SK-N-SH (cell line): ENCODE measurements at regions not wholly inside any gene's neighbourhood (a gene's known extent, or its start where the extent isn't known, plus 50 kb on each side); places are given as distances from the start of the nearest gene placed in this dataset.

Experiments used
- CTCF ChIA-PET: fragments of 300-600, 350-600 bp; formaldehyde crosslinking; extraction: SDS; loops from one replicate; lab custom pipeline; 2021; lab: Yijun Ruan, JAX
- POLR2A ChIA-PET: fragments of 350-600 bp; sonication (Branson Sonifier 250); formaldehyde crosslinking; extraction: SDS; loops from one replicate; lab custom pipeline; 2020; ENCODE audit warnings: antibody characterized with exemption, inconsistent platforms; lab: Yijun Ruan, JAX
- DNase-seq: peaks from one replicate; pipeline ENCODE4 v3.0.0; 2012
- H2AFZ ChIP-seq: fragments of 200-600 bp; sonication (generic); 2 replicates; pipeline ENCODE4 v1.8.1; 2016; ENCODE audit warnings: antibody characterized with exemption, mild to moderate bottlenecking, low read depth
- H3F3A ChIP-seq: fragments of 200-600 bp; sonication (generic); replicated peaks from 2 replicates; pipeline ENCODE3; 2016; ENCODE audit warnings: antibody characterized with exemption, mild to moderate bottlenecking; ENCODE audit not compliant: insufficient read depth
- H3K27ac ChIP-seq, 2 experiments: fragments of 200-500 bp in 1 of 2; fragments of 200-600 bp in 1 of 2; sonication (Bioruptor generic) in 1 of 2; sonication (generic), shearing (Covaris generic) in 1 of 2; 2 replicates each; pipeline versions ENCODE4 v1.5.1 to v1.6.1; 2014 to 2016; ENCODE audit warnings: low read depth in 2 of 2, inconsistent platforms in 1 of 2, low read length in 1 of 2, mild to moderate bottlenecking in 1 of 2, mixed read lengths in 1 of 2
- H3K27me3 ChIP-seq: fragments of 200-600 bp; sonication (generic), shearing (Covaris generic); 2 replicates; pipeline ENCODE4 v1.6.1; 2016; ENCODE audit warnings: mixed run types; ENCODE audit not compliant: insufficient read depth
- H3K36me3 ChIP-seq, 2 experiments: fragments of 200-500 bp in 1 of 2; fragments of 200-600 bp in 1 of 2; sonication (Bioruptor generic) in 1 of 2; sonication (generic) in 1 of 2; replicated peaks in 1 of 2; 2 replicates each; pipeline versions ENCODE3 to v1.5.1; 2014 to 2016; ENCODE audit warnings: low read length in 1 of 2, mild to moderate bottlenecking in 1 of 2; ENCODE audit not compliant: insufficient read depth in 2 of 2, control insufficient read depth in 1 of 2
- H3K4me1 ChIP-seq, 2 experiments: fragments of 200-500 bp in 1 of 2; fragments of 200-600 bp in 1 of 2; sonication (Bioruptor generic) in 1 of 2; sonication (generic), shearing (Covaris generic) in 1 of 2; 2 replicates each; pipeline versions ENCODE4 v1.5.1 to v1.6.1; 2014 to 2016; ENCODE audit warnings: low read depth in 1 of 2, low read length in 1 of 2, mixed run types in 1 of 2; ENCODE audit not compliant: insufficient read depth in 2 of 2, control insufficient read depth in 1 of 2
- H3K4me2 ChIP-seq: fragments of 200-600 bp; sonication (generic), shearing (Covaris generic); 2 replicates; pipeline ENCODE4 v1.6.1; 2017; ENCODE audit warnings: mixed run types
- H3K4me3 ChIP-seq, 2 experiments: fragments of 200-500 bp in 1 of 2; fragments of 200-600 bp in 1 of 2; sonication (Bioruptor generic) in 1 of 2; sonication (generic), shearing (Covaris generic) in 1 of 2; 2 replicates each; pipeline versions ENCODE4 v1.5.1 to v1.8.1; 2014 to 2016; ENCODE audit warnings: low read depth in 2 of 2, inconsistent platforms in 1 of 2, low read length in 1 of 2, mild to moderate bottlenecking in 1 of 2, mixed read lengths in 1 of 2, moderate library complexity in 1 of 2
- H3K79me2 ChIP-seq: fragments of 200-600 bp; sonication (generic); 2 replicates; pipeline ENCODE4 v1.8.1; 2017; ENCODE audit warnings: mild to moderate bottlenecking; ENCODE audit not compliant: insufficient read depth
- H3K9ac ChIP-seq: fragments of 200-600 bp; sonication (generic); 2 replicates; pipeline ENCODE4 v1.6.1; 2017; ENCODE audit warnings: mixed run types
- H3K9me2 ChIP-seq: fragments of 200-600 bp; sonication (generic); 2 replicates; pipeline ENCODE4 v1.6.1; 2017; ENCODE audit warnings: mixed run types
- H3K9me3 ChIP-seq: fragments of 200-600 bp; sonication (generic); 2 replicates; pipeline ENCODE4 v1.6.1; 2017; ENCODE audit warnings: mixed run types, mild to moderate bottlenecking, moderate library complexity
- H4K20me1 ChIP-seq: fragments of 200-600 bp; sonication (generic); 2 replicates; pipeline ENCODE4 v1.6.1; 2017; ENCODE audit warnings: mild to moderate bottlenecking, mixed run types; ENCODE audit not compliant: insufficient read depth
- EP300 ChIP-seq, 2 experiments: IDR thresholded peaks; 2 replicates each; pipeline versions ENCODE4 v1.4.0 to v1.6.1; 2012; ENCODE audit warnings: borderline replicate concordance in 1 of 2, low read depth in 1 of 2, low read length in 1 of 2
- RAD21 ChIP-seq: IDR thresholded peaks from 2 replicates; pipeline ENCODE4 v1.6.1; 2012; ENCODE audit warnings: mild to moderate bottlenecking, low read length
- RCOR1 ChIP-seq: fragments of 150-350 bp; IDR thresholded peaks from 2 replicates; pipeline ENCODE4 v1.6.1; 2017; ENCODE audit warnings: antibody characterized with exemption, low read length
- WGBS: methylation state at CpG from one replicate; pipeline ENCODE4 v1.1.6; 2017; ENCODE audit warnings: low lambda C conversion rate; 5-methylcytosine and 5-hydroxymethylcytosine counted together
- small RNA-seq, 7 experiments: library from RNA; depleted of rRNA; stranded (forward); fragments of <200 nt; gene quantifications; one replicate each; pipeline ENCODE3, GENCODE V24; 2012
- TF ChIP-seq, protein P1 (sequence below): fragments of 200-600 bp; sonication (generic); IDR thresholded peaks from 2 replicates; pipeline ENCODE4 v1.6.1; 2017; ENCODE audit warnings: antibody characterized with exemption, mild to moderate bottlenecking, moderate library complexity

- no peak for TF ChIP-seq RAD21
- TF ChIP-seq, protein P1, sequence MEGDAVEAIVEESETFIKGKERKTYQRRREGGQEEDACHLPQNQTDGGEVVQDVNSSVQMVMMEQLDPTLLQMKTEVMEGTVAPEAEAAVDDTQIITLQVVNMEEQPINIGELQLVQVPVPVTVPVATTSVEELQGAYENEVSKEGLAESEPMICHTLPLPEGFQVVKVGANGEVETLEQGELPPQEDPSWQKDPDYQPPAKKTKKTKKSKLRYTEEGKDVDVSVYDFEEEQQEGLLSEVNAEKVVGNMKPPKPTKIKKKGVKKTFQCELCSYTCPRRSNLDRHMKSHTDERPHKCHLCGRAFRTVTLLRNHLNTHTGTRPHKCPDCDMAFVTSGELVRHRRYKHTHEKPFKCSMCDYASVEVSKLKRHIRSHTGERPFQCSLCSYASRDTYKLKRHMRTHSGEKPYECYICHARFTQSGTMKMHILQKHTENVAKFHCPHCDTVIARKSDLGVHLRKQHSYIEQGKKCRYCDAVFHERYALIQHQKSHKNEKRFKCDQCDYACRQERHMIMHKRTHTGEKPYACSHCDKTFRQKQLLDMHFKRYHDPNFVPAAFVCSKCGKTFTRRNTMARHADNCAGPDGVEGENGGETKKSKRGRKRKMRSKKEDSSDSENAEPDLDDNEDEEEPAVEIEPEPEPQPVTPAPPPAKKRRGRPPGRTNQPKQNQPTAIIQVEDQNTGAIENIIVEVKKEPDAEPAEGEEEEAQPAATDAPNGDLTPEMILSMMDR, result peak; percentile 35
- TF ChIP-seq, all 33 proteins: peak for 1
- Histone ChIP-seq H3K9me3 (no peaks in the 10 kb centered on the region), H3K79me2 (no peaks in the 10 kb centered on the region), H3K4me3 (no peak overlapping the region), H3K36me3 (no peaks in the 10 kb centered on the region), H3K4me1 (no peaks in the 10 kb centered on the region), H3K9ac (no peak overlapping the region), H4K20me1 (no peaks in the 10 kb centered on the region), H3K27me3 (no peaks in the 10 kb centered on the region; the same call in 1 of the 2 replicates), H3K4me2 (no peak overlapping the region), H3F3A (no peaks in the 10 kb centered on the region), H2AFZ (no peak overlapping the region), H3K27ac (no peak overlapping the region), H3K9me2 (no peaks in the 10 kb centered on the region)
- no peak for DNase-seq
- WGBS, result 27% methylated on average over 3 of the region's 3 CpGs
- ChIA-PET POLR2A (no interaction called here), CTCF (interaction anchor here (0.8 to 0.9 kb wide), 2 partner anchors 10 to 33 kb away, joined by 4 read pairs; no protein-coding TSS in a partner anchor)
Measured at GRCh38 chr14:71863049-71863448, 69.2 kb upstream of the RGS6 start.

DNA sequence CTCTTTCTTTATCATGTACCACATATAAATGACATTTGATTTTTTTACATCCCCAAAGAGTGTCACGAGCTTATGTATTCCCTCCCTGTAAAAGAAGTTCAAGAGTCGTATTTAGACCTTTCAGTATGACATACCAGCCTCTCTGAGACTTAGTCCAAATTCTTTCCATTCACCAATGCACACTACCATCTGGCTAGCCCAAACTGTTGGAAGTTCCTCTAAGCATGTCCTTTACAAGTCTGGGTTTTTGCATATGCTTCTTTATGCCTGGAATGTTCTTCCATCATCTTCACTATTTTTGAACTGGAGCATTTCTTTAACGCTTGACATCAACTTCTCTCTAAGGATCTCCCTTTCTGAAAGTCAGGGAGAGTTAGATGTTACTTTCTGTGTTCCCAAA lies 68.5 kb upstream of the RGS6 start:
- H3K9me3 ChIP-seq, result no peaks in the 10 kb centered on the region
- CTCF ChIA-PET, result interaction anchor here (0.7 to 0.8 kb wide), 2 partner anchors 10 to 11 kb away, joined by 3 to 4 read pairs; no protein-coding TSS in a partner anchor

More for the DNA sequence above, 68.5 kb upstream of the RGS6 start:
- no peak overlapping the region for H2AFZ ChIP-seq
- POLR2A ChIA-PET, result no interaction called here
- no peak overlapping the region for H3K4me3 ChIP-seq
- no peaks in the 10 kb centered on the region for H3K36me3 ChIP-seq
- no peaks in the 10 kb centered on the region for H4K20me1 ChIP-seq
- H3F3A ChIP-seq, result no peaks in the 10 kb centered on the region
- H3K27ac ChIP-seq, result no peak overlapping the region
- H3K4me1 ChIP-seq, result no peaks in the 10 kb centered on the region
- H3K4me2 ChIP-seq, result no peak overlapping the region
- 3% methylated on average over 3 of the region's 3 CpGs for WGBS
- DNase-seq, result no peak
- no peaks in the 10 kb centered on the region for H3K9me2 ChIP-seq
- TF ChIP-seq RCOR1 (no peak), EP300 (IDR thresholded peaks at IDR 0.05; ENCODE audit: borderline replicate concordance in 1 of 2, low read depth in 1 of 2, low read length in 1 of 2) (no peak)
- no peaks in the 10 kb centered on the region for H3K79me2 ChIP-seq
- no peak overlapping the region for H3K9ac ChIP-seq
- no peaks in the 10 kb centered on the region; the same call in 1 of the 2 replicates for H3K27me3 ChIP-seq

Small RNA genes lying in the stretch of these regions (small RNA-seq; reads per million reads assigned to genes)
- 0 reads per million in 7 experiments for gene RN7SL683P
- 0 reads per million in 7 experiments for gene SNORD56B
